Panc1 (cell line): ENCODE measurements at regions not wholly inside any gene's neighbourhood (a gene's known extent, or its start where the extent isn't known, plus 50 kb on each side); places are given as distances from the start of the nearest gene placed in this dataset.

Experiments used
- ATAC-seq: fragments of 200-7000 bp; cut with Tn5 transposase; 2 replicates; pipeline ENCODE4 v1.9.1; 2020; ENCODE audit warnings: mild to moderate bottlenecking, moderate library complexity
- BruUV-seq: library from RNA; stranded (reverse); fragments of 400-500 nt; replicated peaks from 2 replicates; lab custom pipeline; 2021; lab: Mats Ljungman, UMichigan
- CTCF ChIA-PET: fragments of 300-600 bp; sonication (Branson Sonifier 250); formaldehyde crosslinking; loops from one replicate; lab custom pipeline; 2022; ENCODE audit warnings: antibody characterized with exemption; lab: Charles Lee
- POLR2A ChIA-PET: fragments of 300-600 bp; sonication (Branson Sonifier 250); formaldehyde crosslinking; loops from one replicate; lab custom pipeline; 2022; ENCODE audit warnings: antibody characterized with exemption; lab: Charles Lee
- DNase-seq: peaks from one replicate; pipeline ENCODE4 v3.0.0-alpha.2; 2010; ENCODE audit warnings: low read depth, low spot score
- H3K27ac ChIP-seq: 2 replicates; pipeline ENCODE4 v1.5.1; 2011; ENCODE audit warnings: mild to moderate bottlenecking, low read length, inconsistent platforms
- H3K27me3 ChIP-seq: fragments of 200-500 bp; sonication (Bioruptor generic); 2 replicates; pipeline ENCODE4 v1.6.0; 2014; ENCODE audit warnings: low read length, inconsistent platforms; ENCODE audit not compliant: control insufficient read depth, insufficient read depth
- H3K36me3 ChIP-seq: fragments of 200-500 bp; sonication (Bioruptor generic); 2 replicates; pipeline ENCODE4 v1.5.1; 2014; ENCODE audit warnings: inconsistent platforms, mild to moderate bottlenecking, low read length, moderate library complexity; ENCODE audit not compliant: control insufficient read depth, insufficient read depth
- H3K4me1 ChIP-seq: 2 replicates; pipeline ENCODE4 v1.5.1; 2011; ENCODE audit warnings: inconsistent platforms, mild to moderate bottlenecking, low read length, moderate library complexity; ENCODE audit not compliant: control insufficient read depth, insufficient read depth
- H3K4me3 ChIP-seq, 2 experiments: 2 replicates each; pipeline ENCODE4 v1.5.1; 2011 to 2012; ENCODE audit warnings: low read depth in 2 of 2, low read length in 2 of 2, mild to moderate bottlenecking in 2 of 2, inconsistent platforms in 1 of 2, moderate library complexity in 1 of 2
- H3K9me3 ChIP-seq: fragments of 200-500 bp; sonication (Bioruptor generic); 2 replicates; pipeline ENCODE4 v1.5.1; 2014; ENCODE audit warnings: low read depth, mild to moderate bottlenecking, inconsistent platforms, low read length, moderate library complexity; ENCODE audit not compliant: control insufficient read depth, insufficient read depth
- CTCF ChIP-seq: fragments of 450-650 bp; IDR thresholded peaks from 2 replicates; pipeline ENCODE4 v1.5.1; 2017; ENCODE audit warnings: mild to moderate bottlenecking
- POLR2AphosphoS5 ChIP-seq: IDR thresholded peaks from 2 replicates; pipeline ENCODE4 v1.6.1; 2012; ENCODE audit warnings: mild to moderate bottlenecking, low read depth, low read length, moderate library complexity
- REST ChIP-seq, 2 experiments: IDR thresholded peaks; 2 replicates each; pipeline ENCODE4 v1.6.1; 2011 to 2012; ENCODE audit warnings: low read depth in 2 of 2, control low read depth in 1 of 2, low read length in 1 of 2, mild to moderate bottlenecking in 1 of 2, moderate library complexity in 1 of 2; ENCODE audit not compliant: insufficient read depth in 1 of 2
- SIN3A ChIP-seq: IDR thresholded peaks from 2 replicates; pipeline ENCODE4 v1.6.1; 2012; ENCODE audit warnings: low read depth, mild to moderate bottlenecking, low read length, moderate library complexity, borderline replicate concordance; ENCODE audit not compliant: insufficient read depth
- TCF7L2 ChIP-seq: IDR thresholded peaks from 2 replicates; pipeline ENCODE4 v1.6.1; 2011; ENCODE audit warnings: mild to moderate bottlenecking, low read depth, low read length, inconsistent platforms
- in situ Hi-C: cut with HindIII; loops from 2 replicates; pipeline ENCODE4 v1.10.0; 2016; ENCODE audit warnings: low sequenced_read_pairs, low pct_unique_long_range_greater_than_20kb
- intact Hi-C: fragments of 100-400 bp; cut with micrococcal nuclease; formaldehyde crosslinking; loops from one replicate; pipeline ENCODE4 v1.10.0; 2022; ENCODE audit not compliant: unreplicated experiment

GRCh38 chr12:105588106-105588505 is 257.6 kb downstream of the C12orf75 start:
- Histone ChIP-seq H3K27me3 (no peaks in the 10 kb centered on the region), H3K4me1 (no peaks in the 10 kb centered on the region), H3K4me3 (no peak overlapping the region), H3K27ac (no peak overlapping the region), H3K9me3 (no peaks in the 10 kb centered on the region), H3K36me3 (no peaks in the 10 kb centered on the region)
- ChIA-PET CTCF (interaction anchor here (0.5 kb wide), 1 partner anchor 23 kb away, joined by 3 read pairs; no protein-coding TSS in a partner anchor), POLR2A (no interaction called here)
- DNase-seq, result no peak
- in situ Hi-C loops (no loop called here), intact Hi-C loops (no loop called here)
- no peak for TF ChIP-seq SIN3A
- TF ChIP-seq POLR2AphosphoS5, result no peak
- TF ChIP-seq CTCF, result no peak
- no peak for TF ChIP-seq TCF7L2
- TF ChIP-seq REST (IDR thresholded peaks at IDR 0.05; ENCODE audit: insufficient read depth in 1 of 2, low read depth in 2 of 2, low read length in 1 of 2), result no peak
- BruUV-seq, result no TSS peak
- ATAC-seq, result no peak

- ChIA-PET POLR2A (no interaction called here), CTCF (no interaction called here)
- Histone ChIP-seq H3K36me3 (no peaks in the 10 kb centered on the region), H3K4me3 (no peak overlapping the region), H3K27ac (no peak overlapping the region), H3K27me3 (no peaks in the 10 kb centered on the region), H3K9me3 (no peaks in the 10 kb centered on the region), H3K4me1 (no peaks in the 10 kb centered on the region)
- DNase-seq (no peak), ATAC-seq (no peak)
- in situ Hi-C loops, result no loop called here
- TF ChIP-seq TCF7L2 (no peak), SIN3A (no peak), CTCF (no peak), REST (IDR thresholded peaks at IDR 0.05; ENCODE audit: insufficient read depth in 1 of 2, low read depth in 2 of 2, low read length in 1 of 2) (no peak), POLR2AphosphoS5 (no peak)
- no TSS peak for BruUV-seq
- intact Hi-C loops, result no loop called here
Measured at GRCh38 chr12:105590571-105590970, 260.1 kb downstream of the C12orf75 start.
